Heart left ventricle (tissue), 16 donors: ENCODE measurements at regions not wholly inside any gene's neighbourhood (a gene's known extent, or its start where the extent isn't known, plus 50 kb on each side); places are given as distances from the start of the nearest gene placed in this dataset.
"Not testable (repeated sequence)": the region's sequence is repeated elsewhere in the genome, so short reads cannot be mapped to it uniquely, and the experiment has no call there.

Experiments used
- ATAC-seq, 4 donors: fragments of 200-7000 bp; cut with Tn5 transposase; one replicate each; pipeline ENCODE4 v1.9.1; 2020 to 2022; ENCODE audit warnings: moderate library complexity in 4 of 4, mild to moderate bottlenecking in 3 of 4, moderate number of reproducible peaks in 1 of 4
- DNase-seq, 5 donors: peaks; one replicate each; pipeline ENCODE4 v3.0.0-alpha.2; 2020
- H3K27ac ChIP-seq, 12 donors: fragments of 200-600 bp; sonication (generic) in 4 of 12; one replicate each; pipeline versions ENCODE4 v1.5.0 to v1.8.0; 2016 to 2022; ENCODE audit warnings: mild to moderate bottlenecking in 2 of 12
- H3K27me3 ChIP-seq, 9 donors: fragments of 200-600 bp; sonication (generic) in 2 of 9; one replicate each; pipeline versions ENCODE4 v1.5.1 to v1.8.0; 2016 to 2022; ENCODE audit warnings: mild to moderate bottlenecking in 3 of 9
- H3K36me3 ChIP-seq, 9 donors: fragments of 200-600 bp; sonication (generic) in 2 of 9; one replicate each; pipeline versions ENCODE4 v1.5.0 to v1.8.0; 2018 to 2022; ENCODE audit warnings: mild to moderate bottlenecking in 2 of 9
- H3K4me1 ChIP-seq, 12 donors: fragments of 200-600 bp; sonication (generic) in 4 of 12; one replicate each; pipeline versions ENCODE4 v1.5.0 to v1.8.0; 2016 to 2022; ENCODE audit warnings: mild to moderate bottlenecking in 3 of 12
- H3K4me3 ChIP-seq, 12 donors: fragments of 200-600 bp; sonication (generic) in 4 of 12; one replicate each; pipeline versions ENCODE4 v1.5.0 to v1.8.0; 2017 to 2022; ENCODE audit warnings: mild to moderate bottlenecking in 9 of 12, moderate library complexity in 4 of 12
- H3K9me3 ChIP-seq, 12 donors: fragments of 200-600 bp; sonication (generic) in 4 of 12; one replicate each; pipeline versions ENCODE4 v1.5.0 to v1.8.0; 2016 to 2022; ENCODE audit warnings: mild to moderate bottlenecking in 1 of 12
- CTCF ChIP-seq, 12 donors: fragments of 200-600 bp; sonication (generic) in 4 of 12; IDR thresholded peaks; one replicate each; pipeline versions ENCODE4 v1.5.0 to v1.8.0; 2018 to 2022; ENCODE audit warnings: antibody characterized with exemption in 12 of 12, mild to moderate bottlenecking in 5 of 12
- POLR2A ChIP-seq, 2 donors: fragments of 450-650 bp; IDR thresholded peaks; one replicate each; pipeline ENCODE4 v1.6.1; 2017; ENCODE audit warnings: antibody characterized with exemption in 2 of 2, mild to moderate bottlenecking in 2 of 2, moderate library complexity in 2 of 2
- WGBS, 4 donors: extraction: QIAGEN DNeasy Blood & Tissue Kit in 2 of 4; methylation state at CpG; one replicate each; pipeline versions ENCODE4 v1.1.5 to v1.1.7; 2013 to 2018; 5-methylcytosine and 5-hydroxymethylcytosine counted together
- intact Hi-C, 10 donors: fragments of 100-400 bp; cut with DNase I; formaldehyde crosslinking; loops; one replicate each; pipeline versions ENCODE4 v1.11.1 to v1.14.2; 2022
- donor health status: ischemic (EF 13 %, LVEDD 7.1; RV severe dilation, severe dysfunction).
- donor health status: healthy with polysubstance abuse.
- donor health status: DM: no; HTN: yes; CAD: no.
- donor health status: DM: no; HTN: no; CAD: no.
- donor health status: ischemic (EF 25% LVEDD 6.9; RV normal size, moderate dysfunction).
- donor health status: ischemic (EF 25% LVEDD 5.7; RV mildly dilated, moderate dysfunction).
- donor health status: healthy.
- donor health status: DM: yes; HTN: yes; CAD: no.
- donor health status: ischemic (EF 35%, LVEDD 5.7; RV mildly dilated, moderate dysfunction).
- donor health status: nonischemic (EF 11% LVEDD 7.7; RV severe dilation, severe dysfunction).
- donor health status: DM: yes; HTN: yes; CAD: no.
- donor health status: PGD.
- donor health status: ischemic (EF 29% LVEDD 5.4; RV normal size, mild dysfunction).
- donor health status: nonischemic (EF 23%, LVEDD 6.1; RV moderate dilation, normal function).

- intact Hi-C loops: loop anchor here in 1 of 10 donors (10.0 kb wide), 1 partner anchor 168 kb away; no protein-coding TSS in a partner anchor
- not testable (repeated sequence) for H3K4me3 ChIP-seq
Measured at GRCh38 chr21:32823296-32823695, 51.7 kb upstream of the PAXBP1 start.

GRCh38 chr21:32824950-32825349, 53.4 kb upstream of the PAXBP1 start:
- TF ChIP-seq POLR2A (IDR thresholded peaks at IDR 0.05) (no peak), CTCF (IDR thresholded peaks at IDR 0.05) (no peak)
- WGBS, 4 donors: 88 to 95% (median 92%) methylated on average over 1 of the region's 1 CpG
- peaks cover 0 to 5% (median 0%) of the 10 kb centered on the region in 12 donors for H3K9me3 ChIP-seq
- no peaks in the 10 kb centered on the region for H3K36me3 ChIP-seq
- H3K4me3 ChIP-seq: no peak overlapping the region
- ATAC-seq: no peak
- no peak overlapping the region for H3K27ac ChIP-seq
- H3K27me3 ChIP-seq: no peaks in the 10 kb centered on the region
- H3K4me1 ChIP-seq: peaks cover 0 to 6% (median 0%) of the 10 kb centered on the region in 12 donors
- no peak for DNase-seq
- intact Hi-C loops: loop anchor here in 6 of 10 donors (5.0 to 10.0 kb wide), 3 partner anchors 48 to 173 kb away; no protein-coding TSS in a partner anchor

More at GRCh38 chr21:32823296-32823695, 51.7 kb upstream of the PAXBP1 start:
- not testable (repeated sequence) for H3K27me3 ChIP-seq, H3K27ac ChIP-seq, H3K9me3 ChIP-seq, H3K36me3 ChIP-seq, DNase-seq, ATAC-seq, H3K4me1 ChIP-seq
- WGBS, 4 donors: 64 to 83% (median 76%) methylated on average over 1 of the region's 1 CpG

- Histone ChIP-seq H3K27me3 (no peaks in the 10 kb centered on the region), H3K27ac (no peak overlapping the region), H3K4me3 (no peak overlapping the region), H3K4me1 (no peaks in the 10 kb centered on the region), H3K36me3 (no peaks in the 10 kb centered on the region), H3K9me3 (peaks cover 0 to 5% (median 0%) of the 10 kb centered on the region in 12 donors)
- WGBS, 4 donors: 58 to 62% (median 59%) methylated on average over 9 of the region's 9 CpGs
- TF ChIP-seq CTCF (IDR thresholded peaks at IDR 0.05) (peak in 11 of 12 donors; percentile 4 to 59 (median 48)), POLR2A (IDR thresholded peaks at IDR 0.05) (no peak)
- DNase-seq (no peak), ATAC-seq (peak; percentile 37 to 87 (median 83))
- intact Hi-C loops: loop anchor here in 7 of 10 donors (2.0 to 10.0 kb wide), 4 partner anchors 49 to 174 kb away; no protein-coding TSS in a partner anchor
Measured at GRCh38 chr21:32826329-32827167, 55.0 kb upstream of the PAXBP1 start.

- peaks cover 0 to 4% (median 0%) of the 10 kb centered on the region in 12 donors for H3K4me1 ChIP-seq
- no peak overlapping the region for H3K4me3 ChIP-seq
- ATAC-seq (no peak), DNase-seq (no peak)
- 71 to 81% (median 72%) methylated on average over 4 of the region's 4 CpGs for WGBS, 4 donors
- peaks cover 0 to 10% (median 0%) of the 10 kb centered on the region in 9 donors for H3K27me3 ChIP-seq
- H3K9me3 ChIP-seq: no peaks in the 10 kb centered on the region
- intact Hi-C loops: loop anchor here in 6 of 10 donors (5.0 to 10.0 kb wide), 3 partner anchors 52 to 177 kb away; no protein-coding TSS in a partner anchor
- H3K27ac ChIP-seq: no peak overlapping the region
- H3K36me3 ChIP-seq: no peaks in the 10 kb centered on the region
- TF ChIP-seq CTCF (IDR thresholded peaks at IDR 0.05): no peak
- TF ChIP-seq POLR2A (IDR thresholded peaks at IDR 0.05): no peak
Measured at GRCh38 chr21:32828908-32829307, 57.4 kb upstream of the PAXBP1 start.
